GM12878 (cell line): ENCODE measurements at regions not wholly inside any gene's neighbourhood (a gene's known extent, or its start where the extent isn't known, plus 50 kb on each side); places are given as distances from the start of the nearest gene placed in this dataset.

ENCODE experiments used
- ATAC-seq: fragments of 200-7000 bp; cut with Tn5 transposase; 3 replicates; pipeline ENCODE4 v1.9.1; 2020; ENCODE audit warnings: mild to moderate bottlenecking, moderate library complexity
- BruUV-seq: library from RNA; stranded (reverse); fragments of 400-500 nt; replicated peaks from 2 replicates; lab custom pipeline; 2021; lab: Mats Ljungman, UMichigan
- CTCF ChIA-PET: fragments of 300-600 bp; sonication (Branson Sonifier 250); formaldehyde crosslinking; extraction: SDS; loops from one replicate; lab custom pipeline; 2021; ENCODE audit warnings: inconsistent platforms; lab: Yijun Ruan, JAX
- POLR2A ChIA-PET: fragments of 350-600 bp; formaldehyde crosslinking; extraction: SDS; loops from one replicate; lab custom pipeline; 2021; ENCODE audit warnings: inconsistent platforms; lab: Charles Lee
- RAD21 ChIA-PET: fragments of 300-600 bp; sonication (Branson Sonifier 250); formaldehyde crosslinking; loops from one replicate; lab custom pipeline; 2023; ENCODE audit warnings: antibody characterized with exemption; ENCODE audit not compliant: unreplicated experiment; lab: Charles Lee
- SMC1A ChIA-PET: fragments of 300-600 bp; sonication (Branson Sonifier 250); formaldehyde crosslinking; loops from one replicate; lab custom pipeline; 2023; ENCODE audit not compliant: unreplicated experiment, uncharacterized antibody; lab: Charles Lee
- DNase-seq: peaks from one replicate; pipeline ENCODE4 v3.0.0-alpha.2; 2011; ENCODE audit warnings: low read depth, low spot score
- FAIRE-seq: peaks from 3 replicates; lab custom pipeline; 2011; peaks lifted over from hg19 to GRCh38; lab: Jason Lieb, UNC
- H2AFZ ChIP-seq: 2 replicates; pipeline ENCODE4 v1.6.0; 2011; ENCODE audit warnings: low read depth, low read length, control low read depth; ENCODE audit not compliant: control insufficient read depth
- H3K27ac ChIP-seq: 2 replicates; pipeline ENCODE4 v1.5.1; 2011; ENCODE audit warnings: control low read depth; ENCODE audit not compliant: control insufficient read depth, insufficient read depth
- H3K27me3 ChIP-seq, 2 experiments: replicated peaks in 1 of 2; 2 replicates each; pipeline versions ENCODE4 v1.6.0 to v1.6.1; 2011; ENCODE audit warnings: low read length in 1 of 2; ENCODE audit not compliant: control insufficient read depth in 2 of 2, insufficient read depth in 2 of 2
- H3K36me3 ChIP-seq, 2 experiments: 2 replicates each; pipeline ENCODE4 v1.5.1; 2011; ENCODE audit warnings: low read length in 1 of 2; ENCODE audit not compliant: control insufficient read depth in 2 of 2, insufficient read depth in 2 of 2
- H3K4me1 ChIP-seq: 2 replicates; pipeline ENCODE4 v1.6.1; 2011; ENCODE audit warnings: mild to moderate bottlenecking, low read length, moderate library complexity, mixed read lengths; ENCODE audit not compliant: control insufficient read depth, insufficient read depth
- H3K4me2 ChIP-seq: 2 replicates; pipeline ENCODE4 v1.6.0; 2011; ENCODE audit warnings: control low read depth; ENCODE audit not compliant: control insufficient read depth, insufficient read depth
- H3K4me3 ChIP-seq: fragments of 200-600 bp; sonication (generic); 2 replicates; pipeline ENCODE4 v1.5.1; 2016
- H3K79me2 ChIP-seq: 2 replicates; pipeline ENCODE4 v1.6.0; 2011; ENCODE audit warnings: low read length; ENCODE audit not compliant: control insufficient read depth, insufficient read depth
- H3K9ac ChIP-seq: 2 replicates; pipeline ENCODE4 v1.8.0; 2011; ENCODE audit warnings: low read length, control low read depth, mixed read lengths; ENCODE audit not compliant: control insufficient read depth, insufficient read depth
- H3K9me3 ChIP-seq: replicated peaks from 3 replicates; pipeline ENCODE4 v1.5.1; 2011; ENCODE audit warnings: mild to moderate bottlenecking, low read length; ENCODE audit not compliant: control insufficient read depth, insufficient read depth
- H4K20me1 ChIP-seq: 2 replicates; pipeline ENCODE4 v1.6.0; 2011; ENCODE audit not compliant: control insufficient read depth, insufficient read depth
- CHD1 ChIP-seq: IDR thresholded peaks from 2 replicates; pipeline ENCODE4 v1.6.1; 2012; ENCODE audit warnings: low read depth, low read length, improper control_type of control experiment
- E2F8 ChIP-seq: fragments of 450-650 bp; IDR thresholded peaks from 2 replicates; pipeline ENCODE4 v1.6.1; 2018; ENCODE audit warnings: mild to moderate bottlenecking, low read depth, moderate library complexity; ENCODE audit not compliant: partially characterized antibody
- NRF1 ChIP-seq: conservative IDR thresholded peaks from 2 replicates; pipeline ENCODE4 v1.6.1; 2011; ENCODE audit warnings: mild to moderate bottlenecking, low read depth, low read length, improper control_type of control experiment
- PKNOX1 ChIP-seq: fragments of 450-650 bp; IDR thresholded peaks from 2 replicates; pipeline ENCODE4 v1.6.1; 2016; ENCODE audit warnings: mild to moderate bottlenecking
- POU2F2 ChIP-seq: IDR thresholded peaks from 3 replicates; pipeline ENCODE4 v1.6.1; 2011; ENCODE audit warnings: low read depth, mild to moderate bottlenecking, low read length, borderline replicate concordance
- RAD51 ChIP-seq: fragments of 450-650 bp; IDR thresholded peaks from 2 replicates; pipeline ENCODE4 v1.6.1; 2016; ENCODE audit warnings: moderate library complexity, mild to moderate bottlenecking, inconsistent platforms
- RBBP5 ChIP-seq: fragments of 200-600 bp; sonication (generic); conservative IDR thresholded peaks from 2 replicates; pipeline ENCODE4 v1.6.1; 2016
- RUNX3 ChIP-seq: IDR thresholded peaks from 2 replicates; pipeline ENCODE4 v1.6.1; 2012; ENCODE audit warnings: low read length, inconsistent platforms
- SMAD5 ChIP-seq: IDR thresholded peaks from 2 replicates; pipeline ENCODE4 v1.6.1; 2016; ENCODE audit warnings: antibody characterized with exemption, low read depth
- SREBF1 ChIP-seq: IDR thresholded peaks from 2 replicates; pipeline ENCODE4 v1.6.1; 2012; ENCODE audit warnings: mild to moderate bottlenecking, low read length
- SREBF2 ChIP-seq: IDR thresholded peaks from 2 replicates; pipeline ENCODE4 v1.6.1; 2012; ENCODE audit warnings: mild to moderate bottlenecking, low read length
- STAT1 ChIP-seq: fragments of 450-650 bp; conservative IDR thresholded peaks from 2 replicates; pipeline ENCODE4 v1.6.1; 2014; ENCODE audit warnings: antibody characterized with exemption, mild to moderate bottlenecking
- TCF12 ChIP-seq: IDR thresholded peaks from 2 replicates; pipeline ENCODE4 v1.6.1; 2011; ENCODE audit warnings: low read depth, mild to moderate bottlenecking, low read length
- ZBED1 ChIP-seq: IDR thresholded peaks from 2 replicates; pipeline ENCODE4 v1.6.1; 2016; ENCODE audit warnings: borderline replicate concordance
- ZBTB11 ChIP-seq: fragments of 450-650 bp; formaldehyde crosslinking; IDR thresholded peaks from 2 replicates; pipeline ENCODE4 v1.5.0; 2022; ENCODE audit warnings: mild to moderate bottlenecking, missing genetic modification characterization
- ZNF24 ChIP-seq: fragments of 450-650 bp; IDR thresholded peaks from 2 replicates; pipeline ENCODE4 v1.6.1; 2017; ENCODE audit warnings: antibody characterized with exemption, mild to moderate bottlenecking
- ZSCAN29 ChIP-seq: fragments of 450-650 bp; IDR thresholded peaks from 2 replicates; pipeline ENCODE4 v1.6.1; 2017; ENCODE audit warnings: mild to moderate bottlenecking, moderate library complexity
- WGBS: methylation state at CpG from one replicate; pipeline ENCODE4 v1.1.6; 2016; ENCODE audit warnings: low lambda C conversion rate; ENCODE audit not compliant: insufficient replicate concordance, insufficient coverage; ENCODE audit errors: missing lambda C conversion rate; 5-methylcytosine and 5-hydroxymethylcytosine counted together
- in situ Hi-C: fragments of 300-500 bp; cut with MboI; formaldehyde crosslinking; loops from 9 replicates; pipeline ENCODE4 v1.14.3; 2018; ENCODE audit warnings: mixed read lengths
- intact Hi-C: fragments of 100-400 bp; cut with micrococcal nuclease; formaldehyde crosslinking; loops from one replicate; pipeline ENCODE4 v1.14.2; 2022; ENCODE audit not compliant: unreplicated experiment

- Histone ChIP-seq H2AFZ (no peak overlapping the region), H3K27me3 (no peaks in the 10 kb centered on the region; a peak in 1 of 4 replicates), H3K4me2 (no peak overlapping the region), H3K9ac (no peak overlapping the region), H3K36me3 (no peaks in the 10 kb centered on the region), H3K9me3 (no peaks in the 10 kb centered on the region), H3K79me2 (no peaks in the 10 kb centered on the region), H3K27ac (no peak overlapping the region), H3K4me3 (no peak overlapping the region)
- FAIRE-seq = no peak
- RAD21 ChIA-PET = no interaction called here
- TF ChIP-seq RBBP5 (no peak), E2F8 (no peak), CHD1 (no peak), RUNX3 (no peak), RAD51 (no peak), ZNF24 (no peak), TCF12 (no peak), SMAD5 (no peak), SREBF2 (no peak), STAT1 (no peak), POU2F2 (no peak), ZSCAN29 (no peak), ZBED1 (no peak), PKNOX1 (no peak), NRF1 (no peak), ZBTB11 (CRISPR knock-in tag) (no peak), SREBF1 (no peak)
- TF ChIP-seq, all 136 proteins: peak for 0
- WGBS = 24% methylated on average over 6 of the region's 6 CpGs
- ChIA-PET POLR2A (interaction anchor here (0.7 kb wide), 1 partner anchor 1080 kb away, joined by 3 read pairs; no protein-coding TSS in a partner anchor), SMC1A (interaction anchor here (0.7 to 1.4 kb wide), 5 partner anchors 9 to 303 kb away, joined by 3 to 5 read pairs (median 4); no protein-coding TSS in a partner anchor), CTCF (interaction anchor here (0.7 to 1.5 kb wide), 3 partner anchors 10 to 206 kb away, joined by 3 read pairs; no protein-coding TSS in a partner anchor)
- Histone ChIP-seq H3K4me1 (no peaks in the 10 kb centered on the region), H4K20me1 (no peaks in the 10 kb centered on the region)
- intact Hi-C loops (no loop called here), in situ Hi-C loops (no loop called here)
- DNase-seq (no peak), ATAC-seq (no peak)
- BruUV-seq = no TSS peak
Observed at GRCh38 chr5:61613679-61614078, 281.6 kb downstream of the ZSWIM6 start.
